Body of pancreas (tissue), 4 donors: ENCODE measurements at regions not wholly inside any gene's neighbourhood (a gene's known extent, or its start where the extent isn't known, plus 50 kb on each side); places are given as distances from the start of the nearest gene placed in this dataset.

Experiments
- CTCF ChIP-seq, 7 experiments: fragments of 450-650 bp in 4 of 7; fragments of 200-600 bp in 3 of 7; sonication (generic) in 3 of 7; IDR thresholded peaks; one replicate each; pipeline ENCODE4 v1.5.1; 2016 to 2019; ENCODE audit warnings: antibody characterized with exemption in 7 of 7
- POLR2A ChIP-seq, 3 donors: fragments of 450-650 bp; IDR thresholded peaks; one replicate each; pipeline ENCODE4 v1.6.1; 2016; ENCODE audit warnings: antibody characterized with exemption in 3 of 3, mild to moderate bottlenecking in 2 of 3

GRCh38 chr14:84959851-84960520, 570.0 kb upstream of the FLRT2 start:
- TF ChIP-seq CTCF (IDR thresholded peaks at IDR 0.05): no peak
- TF ChIP-seq POLR2A (IDR thresholded peaks at IDR 0.05): no peak
